Tibial artery (tissue), 4 donors: ENCODE measurements at regions not wholly inside any gene's neighbourhood (a gene's known extent, or its start where the extent isn't known, plus 50 kb on each side); places are given as distances from the start of the nearest gene placed in this dataset.

Experiments used
- DNase-seq, 2 donors: peaks; one replicate each; pipeline ENCODE4 v3.0.0-alpha.2; 2019
- H3K27ac ChIP-seq, 2 donors: fragments of 200-600 bp; sonication (generic) in 1 of 2; 1 replicate in 1 of 2; 2 replicates in 1 of 2; pipeline ENCODE4 v1.5.1; 2018 to 2019; ENCODE audit warnings: mild to moderate bottlenecking in 1 of 2
- H3K27me3 ChIP-seq, 2 donors: fragments of 200-600 bp; sonication (generic) in 1 of 2; one replicate each; pipeline versions ENCODE4 v1.5.1 to v1.6.0; 2016 to 2019
- H3K36me3 ChIP-seq, 3 donors: fragments of 200-600 bp; sonication (generic) in 2 of 3; one replicate each; pipeline ENCODE4 v1.5.1; 2016 to 2019; ENCODE audit warnings: mild to moderate bottlenecking in 2 of 3
- H3K4me1 ChIP-seq, 4 donors: fragments of 200-600 bp; sonication (generic) in 2 of 4; 1 replicate in 3 of 4; 2 replicates in 1 of 4; pipeline ENCODE4 v1.5.1; 2016 to 2019
- H3K4me3 ChIP-seq, 2 donors: fragments of 200-600 bp; sonication (generic) in 1 of 2; 1 replicate in 1 of 2; 2 replicates in 1 of 2; pipeline ENCODE4 v1.5.1; 2018 to 2019; ENCODE audit warnings: mild to moderate bottlenecking in 2 of 2
- H3K9me3 ChIP-seq, 3 donors: fragments of 200-600 bp; sonication (generic) in 1 of 3; one replicate each; pipeline ENCODE4 v1.5.1; 2016 to 2019
- intact Hi-C: fragments of 100-400 bp; cut with DNase I; formaldehyde crosslinking; loops from one replicate; pipeline ENCODE4 v1.15.0; 2023; ENCODE audit warnings: low total_unique reads
- TF ChIP-seq, protein P1 (sequence below), 2 experiments: fragments of 200-600 bp in 1 of 2; fragments of 450-650 bp in 1 of 2; IDR thresholded peaks; one replicate each; pipeline ENCODE4 v1.5.1; 2017 to 2019; ENCODE audit warnings: antibody characterized with exemption in 2 of 2, mild to moderate bottlenecking in 1 of 2, moderate library complexity in 1 of 2

DNA sequence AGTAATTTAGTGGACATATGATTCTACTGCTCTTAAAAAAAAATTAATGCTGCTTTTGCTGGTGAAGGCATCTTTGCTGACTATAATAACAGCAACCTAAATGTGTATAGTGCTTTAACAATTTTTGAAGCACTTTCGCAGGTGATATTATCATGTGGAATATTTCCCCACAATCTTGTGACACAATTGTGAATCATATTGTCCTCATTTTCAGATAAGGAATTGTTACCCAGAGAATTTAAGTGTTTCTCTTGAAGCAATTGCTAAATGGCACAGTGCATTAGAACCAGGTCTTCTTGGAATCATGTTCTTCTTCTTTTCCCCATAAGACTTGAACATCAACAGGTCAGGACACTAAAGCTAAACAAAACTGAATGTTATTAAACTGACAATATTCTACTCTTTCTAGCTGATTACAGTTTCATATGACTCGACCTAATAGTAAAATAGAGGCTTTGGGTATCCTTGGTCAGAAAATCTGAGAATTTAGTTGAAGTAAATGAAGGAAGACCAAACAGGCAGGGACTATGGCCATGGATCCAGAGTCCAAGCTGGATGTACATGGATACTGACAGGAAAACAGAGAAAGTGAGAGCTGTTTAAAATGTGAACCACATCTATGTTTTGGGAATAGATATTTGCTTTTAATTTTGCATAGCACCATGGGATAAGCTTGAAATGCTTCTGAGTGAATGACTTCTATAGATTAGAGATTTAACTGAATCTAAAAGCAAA lies 121.8 kb upstream of the SLC35B3 start:
- Histone ChIP-seq H3K9me3 (no peaks in the 10 kb centered on the region), H3K4me1 (no peaks in the 10 kb centered on the region), H3K27ac (no peak overlapping the region), H3K4me3 (no peak overlapping the region), H3K36me3 (no peaks in the 10 kb centered on the region), H3K27me3 (no peaks in the 10 kb centered on the region)
- no peak for DNase-seq
- TF ChIP-seq, protein P1, sequence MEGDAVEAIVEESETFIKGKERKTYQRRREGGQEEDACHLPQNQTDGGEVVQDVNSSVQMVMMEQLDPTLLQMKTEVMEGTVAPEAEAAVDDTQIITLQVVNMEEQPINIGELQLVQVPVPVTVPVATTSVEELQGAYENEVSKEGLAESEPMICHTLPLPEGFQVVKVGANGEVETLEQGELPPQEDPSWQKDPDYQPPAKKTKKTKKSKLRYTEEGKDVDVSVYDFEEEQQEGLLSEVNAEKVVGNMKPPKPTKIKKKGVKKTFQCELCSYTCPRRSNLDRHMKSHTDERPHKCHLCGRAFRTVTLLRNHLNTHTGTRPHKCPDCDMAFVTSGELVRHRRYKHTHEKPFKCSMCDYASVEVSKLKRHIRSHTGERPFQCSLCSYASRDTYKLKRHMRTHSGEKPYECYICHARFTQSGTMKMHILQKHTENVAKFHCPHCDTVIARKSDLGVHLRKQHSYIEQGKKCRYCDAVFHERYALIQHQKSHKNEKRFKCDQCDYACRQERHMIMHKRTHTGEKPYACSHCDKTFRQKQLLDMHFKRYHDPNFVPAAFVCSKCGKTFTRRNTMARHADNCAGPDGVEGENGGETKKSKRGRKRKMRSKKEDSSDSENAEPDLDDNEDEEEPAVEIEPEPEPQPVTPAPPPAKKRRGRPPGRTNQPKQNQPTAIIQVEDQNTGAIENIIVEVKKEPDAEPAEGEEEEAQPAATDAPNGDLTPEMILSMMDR (IDR thresholded peaks at IDR 0.05) = no peak
- intact Hi-C loops = no loop called here

DNA sequence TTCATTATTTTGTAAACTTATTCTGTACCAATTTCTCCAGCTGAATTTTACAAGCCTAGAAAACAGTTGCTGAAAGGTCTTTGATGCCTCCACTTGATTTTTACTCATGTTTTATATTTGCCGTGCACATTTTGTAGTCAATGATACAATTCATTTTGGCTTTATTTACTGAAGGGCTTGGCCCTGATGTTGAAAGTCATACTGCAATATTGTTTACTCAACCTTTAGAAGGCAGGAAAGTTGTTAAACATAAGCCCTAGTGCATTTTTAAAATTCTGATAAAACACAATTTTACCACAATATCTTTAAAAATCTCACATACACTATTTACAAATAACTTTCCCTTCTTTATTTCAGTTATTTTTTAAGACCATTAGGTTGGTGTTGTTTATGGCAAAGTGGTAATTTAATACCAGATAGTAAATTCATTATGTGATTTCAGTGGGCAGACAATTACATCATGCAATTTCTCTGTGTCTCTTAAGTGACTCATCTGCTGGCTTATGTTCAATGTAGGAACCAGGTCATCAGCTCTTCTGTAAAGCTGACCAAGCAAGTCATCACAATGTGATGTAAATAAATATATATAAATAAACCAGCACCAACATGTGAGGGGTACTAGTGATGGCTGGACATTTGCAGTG lies 121.1 kb upstream of the SLC35B3 start:
- TF ChIP-seq, protein P1 (IDR thresholded peaks at IDR 0.05) = no peak
- no peaks in the 10 kb centered on the region for H3K27me3 ChIP-seq
- intact Hi-C loops = no loop called here
- no peak for DNase-seq
- no peak overlapping the region for H3K27ac ChIP-seq
- H3K9me3 ChIP-seq = no peaks in the 10 kb centered on the region
- no peak overlapping the region for H3K4me3 ChIP-seq
- H3K36me3 ChIP-seq = no peaks in the 10 kb centered on the region
- no peaks in the 10 kb centered on the region for H3K4me1 ChIP-seq

DNA sequence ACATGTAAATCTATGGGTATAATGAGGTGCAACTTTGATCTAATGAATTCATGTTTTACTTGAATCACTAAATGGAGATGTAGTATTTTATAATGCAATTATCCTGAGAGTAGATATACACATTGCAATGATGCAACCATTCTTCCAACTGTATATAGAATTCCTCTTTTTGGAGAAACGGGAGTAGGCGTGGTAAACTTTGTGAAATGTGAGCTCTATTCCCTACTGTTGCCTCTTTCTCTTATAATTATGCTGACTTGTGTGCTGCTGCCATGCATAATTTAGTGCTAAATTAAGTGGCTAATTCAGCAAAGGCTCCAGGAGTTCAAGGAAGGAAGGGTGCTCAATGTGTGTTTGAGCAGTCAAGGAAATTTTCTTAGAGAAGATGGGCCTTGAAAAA lies 116.6 kb upstream of the SLC35B3 start:
- TF ChIP-seq, protein P1 (IDR thresholded peaks at IDR 0.05) = no peak
- no peak overlapping the region for H3K27ac ChIP-seq
- no peaks in the 10 kb centered on the region for H3K9me3 ChIP-seq
- no peak for DNase-seq
- no peaks in the 10 kb centered on the region for H3K27me3 ChIP-seq
- no peak overlapping the region for H3K4me3 ChIP-seq
- H3K4me1 ChIP-seq = no peaks in the 10 kb centered on the region
- intact Hi-C loops = no loop called here
- no peaks in the 10 kb centered on the region for H3K36me3 ChIP-seq

DNA sequence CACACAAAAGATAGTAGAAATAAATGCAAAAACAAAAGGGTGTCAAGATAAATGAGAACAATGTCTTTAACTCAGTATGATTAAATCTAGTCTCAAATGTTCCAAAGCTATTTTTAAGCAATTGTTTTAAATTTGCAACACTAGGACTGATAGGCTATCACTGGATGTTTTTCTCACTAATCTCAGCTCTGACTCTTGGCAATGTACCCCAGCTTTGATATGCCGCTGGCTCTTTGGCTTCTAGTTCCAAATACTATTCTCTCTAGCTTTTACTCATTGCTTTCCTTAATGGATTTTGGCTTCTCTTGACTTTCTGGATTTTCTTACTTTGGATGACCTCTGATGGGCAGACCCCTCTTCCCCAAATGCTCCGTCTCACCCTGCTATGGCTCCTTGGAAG lies 116.0 kb upstream of the SLC35B3 start:
- no peak overlapping the region for H3K27ac ChIP-seq
- DNase-seq = no peak
- intact Hi-C loops = no loop called here
- no peak overlapping the region for H3K4me3 ChIP-seq
- no peaks in the 10 kb centered on the region for H3K9me3 ChIP-seq
- TF ChIP-seq, protein P1 (IDR thresholded peaks at IDR 0.05) = no peak
- H3K36me3 ChIP-seq = no peaks in the 10 kb centered on the region
- no peaks in the 10 kb centered on the region for H3K4me1 ChIP-seq
- H3K27me3 ChIP-seq = no peaks in the 10 kb centered on the region

DNA sequence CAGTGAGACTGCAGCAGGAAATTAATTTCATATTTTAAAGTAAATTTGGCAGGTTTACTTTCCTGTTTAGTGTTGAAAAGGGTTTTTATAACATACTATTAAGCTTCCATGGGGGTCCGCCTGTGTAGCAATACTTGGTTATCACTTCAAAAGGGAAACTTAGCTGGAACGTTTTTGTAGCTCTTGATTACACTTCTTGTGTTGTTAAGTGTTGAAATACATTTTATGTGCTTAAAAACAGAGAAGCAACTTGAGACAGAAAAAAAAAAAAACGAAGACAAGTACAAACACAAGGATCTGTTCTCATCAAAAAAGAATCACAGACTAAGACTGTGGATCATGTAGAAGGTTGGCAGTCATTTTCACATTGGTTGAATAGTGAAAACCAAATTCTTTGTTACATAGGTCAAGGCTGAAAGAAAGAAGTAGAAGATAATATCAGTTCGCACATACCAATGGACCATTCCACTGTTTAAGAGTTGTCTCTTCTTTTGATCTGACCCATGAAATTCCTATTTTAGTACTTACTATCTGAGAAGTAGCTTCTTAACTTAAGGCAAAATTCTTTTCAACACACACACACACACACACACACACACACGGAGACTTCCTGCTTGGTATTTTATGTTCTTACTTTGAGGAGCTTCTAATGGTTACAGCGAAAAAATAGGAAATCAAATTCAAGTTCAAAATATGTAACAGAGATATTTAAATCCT lies 113.9 kb upstream of the SLC35B3 start:
- intact Hi-C loops = no loop called here
- Histone ChIP-seq H3K36me3 (no peaks in the 10 kb centered on the region), H3K4me1 (no peaks in the 10 kb centered on the region), H3K27ac (no peak overlapping the region), H3K4me3 (no peak overlapping the region), H3K27me3 (no peaks in the 10 kb centered on the region), H3K9me3 (no peaks in the 10 kb centered on the region)
- no peak for DNase-seq
- TF ChIP-seq, protein P1 (IDR thresholded peaks at IDR 0.05) = no peak
